Neural cell (in vitro differentiated cells): ENCODE measurements at regions not wholly inside any gene's neighbourhood (a gene's known extent, or its start where the extent isn't known, plus 50 kb on each side); places are given as distances from the start of the nearest gene placed in this dataset.

Experiments used
- H2AFZ ChIP-seq: fragments of 200-600, 300-800 bp; sonication (generic), shearing (Covaris generic); 2 replicates; pipeline ENCODE4 v1.6.0; 2014; ENCODE audit warnings: low read depth, mild to moderate bottlenecking, antibody characterized with exemption, low read length, moderate library complexity
- H3F3A ChIP-seq: fragments of 200-600 bp; shearing (Covaris generic); 2 replicates; pipeline ENCODE4 v1.6.1; 2016; ENCODE audit warnings: mild to moderate bottlenecking, moderate library complexity, mixed read lengths, antibody characterized with exemption, low read length; ENCODE audit not compliant: insufficient read depth, poor library complexity, severe bottlenecking
- H3K27ac ChIP-seq: fragments of 200-600, 300-800 bp; sonication (generic), shearing (Covaris generic); 2 replicates; pipeline ENCODE4 v1.5.1; 2014; ENCODE audit warnings: mild to moderate bottlenecking, low read length, moderate library complexity
- H3K27me3 ChIP-seq: fragments of 300-800, 200-600 bp; sonication (generic), shearing (Covaris generic); 2 replicates; pipeline ENCODE4 v1.6.0; 2014; ENCODE audit warnings: mild to moderate bottlenecking, low read depth, low read length, moderate library complexity; ENCODE audit not compliant: insufficient read depth
- H3K36me3 ChIP-seq: fragments of 300-800, 200-600 bp; sonication (generic), shearing (Covaris generic); 2 replicates; pipeline ENCODE4 v1.5.1; 2014; ENCODE audit warnings: mild to moderate bottlenecking, antibody characterized with exemption, low read length, moderate library complexity; ENCODE audit not compliant: insufficient read depth
- H3K4me2 ChIP-seq: fragments of 300-800, 200-600 bp; sonication (generic), shearing (Covaris generic); 2 replicates; pipeline ENCODE4 v1.6.0; 2014; ENCODE audit warnings: mild to moderate bottlenecking, low read length
- H3K4me3 ChIP-seq: fragments of 300-800, 200-600 bp; sonication (generic), shearing (Covaris generic); 2 replicates; pipeline ENCODE4 v1.5.1; 2014; ENCODE audit warnings: mild to moderate bottlenecking, low read length, moderate library complexity
- H3K79me2 ChIP-seq: fragments of 200-600 bp; shearing (Covaris generic); replicated peaks from 2 replicates; pipeline ENCODE4 v1.6.0; 2014; ENCODE audit warnings: mild to moderate bottlenecking, low read length, moderate library complexity; ENCODE audit not compliant: insufficient read depth
- H3K9ac ChIP-seq: fragments of 300-800, 200-600 bp; sonication (generic), shearing (Covaris generic); 2 replicates; pipeline ENCODE4 v1.6.1; 2016; ENCODE audit warnings: mild to moderate bottlenecking, low read length, mixed read lengths
- H3K9me2 ChIP-seq: fragments of 200-600 bp; shearing (Covaris generic); 2 replicates; pipeline ENCODE4 v1.6.1; 2016; ENCODE audit warnings: mild to moderate bottlenecking, low read length, mixed read lengths; ENCODE audit not compliant: insufficient read depth
- H3K9me3 ChIP-seq: fragments of 200-600, 300-800 bp; sonication (generic), shearing (Covaris generic); 2 replicates; pipeline ENCODE4 v1.6.1; 2016; ENCODE audit warnings: mild to moderate bottlenecking, mixed run types, low read length, moderate library complexity, mixed read lengths
- H4K20me1 ChIP-seq: fragments of 200-600 bp; shearing (Covaris generic); 2 replicates; pipeline ENCODE4 v1.6.1; 2016; ENCODE audit warnings: mild to moderate bottlenecking, mixed run types; ENCODE audit not compliant: insufficient read depth
- EP300 ChIP-seq: fragments of 450-650 bp; conservative IDR thresholded peaks from 2 replicates; pipeline ENCODE4 v1.6.1; 2014; ENCODE audit warnings: antibody characterized with exemption, mild to moderate bottlenecking, moderate library complexity; ENCODE audit not compliant: poor library complexity, severe bottlenecking
- EZH2 ChIP-seq: fragments of 200-600, 300-800 bp; shearing (Covaris generic), sonication (generic); IDR thresholded peaks from 2 replicates; pipeline ENCODE4 v1.6.1; 2014; ENCODE audit warnings: antibody characterized with exemption, low read length, borderline replicate concordance, mild to moderate bottlenecking; ENCODE audit not compliant: insufficient read depth, poor library complexity, severe bottlenecking
- MXI1 ChIP-seq: fragments of 450-650 bp; conservative IDR thresholded peaks from 2 replicates; pipeline ENCODE4 v1.6.1; 2014; ENCODE audit warnings: antibody characterized with exemption, mild to moderate bottlenecking; ENCODE audit not compliant: poor library complexity, severe bottlenecking
- POLR2AphosphoS5 ChIP-seq: IDR thresholded peaks from 2 replicates; pipeline ENCODE4 v1.6.1; 2012
- RAD21 ChIP-seq: fragments of 450-650 bp; conservative IDR thresholded peaks from 2 replicates; pipeline ENCODE4 v1.6.1; 2014; ENCODE audit warnings: antibody characterized with exemption, mild to moderate bottlenecking, moderate library complexity
- SMC3 ChIP-seq: fragments of 450-650 bp; conservative IDR thresholded peaks from 2 replicates; pipeline ENCODE4 v1.6.1; 2014; ENCODE audit warnings: antibody characterized with exemption, mild to moderate bottlenecking, moderate library complexity; ENCODE audit not compliant: poor library complexity
- TAF1 ChIP-seq: IDR thresholded peaks from 2 replicates; pipeline ENCODE4 v1.6.1; 2012; ENCODE audit warnings: low read depth
- TF ChIP-seq, protein P1 (sequence below): IDR thresholded peaks from 2 replicates; pipeline ENCODE4 v1.6.1; 2012; ENCODE audit warnings: borderline replicate concordance
- TF ChIP-seq, protein P2 (sequence below): fragments of 450-650 bp; IDR thresholded peaks from 2 replicates; pipeline ENCODE4 v1.5.1; 2014; ENCODE audit warnings: antibody characterized with exemption, mild to moderate bottlenecking, moderate library complexity; ENCODE audit not compliant: poor library complexity, severe bottlenecking

DNA sequence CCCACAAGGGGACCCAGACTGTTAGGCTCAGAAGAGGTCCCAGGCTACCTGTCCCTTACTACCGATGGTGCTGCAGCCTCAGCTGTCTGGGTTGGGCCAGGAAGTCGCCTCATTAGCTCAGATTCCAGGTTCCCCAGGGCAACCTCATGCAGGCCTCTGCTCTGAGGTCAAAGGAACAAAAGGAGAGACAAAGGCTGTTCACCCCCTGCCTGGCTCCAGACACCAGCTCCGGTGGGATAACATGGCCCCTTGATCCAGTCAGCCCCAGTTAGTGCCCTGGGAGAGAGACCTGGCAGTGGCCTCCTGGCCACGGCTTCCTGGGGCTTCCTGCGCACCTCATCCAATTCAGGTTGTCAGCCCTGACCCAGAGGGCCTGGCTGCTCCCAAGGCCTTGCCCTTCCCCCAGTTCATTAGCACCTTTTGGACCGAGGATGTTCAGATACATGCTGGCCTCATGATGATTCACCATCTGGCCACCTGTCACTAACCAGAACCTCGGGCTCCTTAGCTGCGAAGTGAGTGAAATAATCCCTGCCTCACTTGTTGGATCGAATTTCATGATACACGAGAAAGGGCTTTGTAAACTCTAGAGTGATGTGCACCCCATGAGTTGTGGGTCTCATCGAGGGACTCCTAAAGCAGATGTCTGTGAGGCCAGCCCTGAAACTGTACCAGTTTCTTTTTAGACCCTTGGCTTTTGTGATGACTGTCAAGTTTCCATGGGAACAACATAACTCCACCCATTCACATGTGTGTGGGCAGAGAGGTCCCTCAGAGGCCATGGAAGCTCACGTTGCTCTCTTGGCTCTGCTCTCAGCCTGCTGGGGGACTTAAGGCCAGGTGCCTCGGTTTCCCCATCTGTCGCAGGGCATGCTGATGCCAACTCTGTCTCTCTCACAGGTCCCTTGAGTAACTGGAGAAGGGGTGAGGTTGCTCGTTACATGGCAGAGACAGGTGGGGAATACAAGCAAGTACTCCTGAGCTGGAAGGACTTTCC lies 79.5 kb upstream of the PCBD1 start:
- H3K79me2 ChIP-seq = no peaks in the 10 kb centered on the region
- no peaks in the 10 kb centered on the region for H3K9me3 ChIP-seq
- H2AFZ ChIP-seq = no peak overlapping the region
- no peak overlapping the region for H3K4me3 ChIP-seq
- H3K27me3 ChIP-seq = no peaks in the 10 kb centered on the region
- H4K20me1 ChIP-seq = no peaks in the 10 kb centered on the region
- H3K36me3 ChIP-seq = no peaks in the 10 kb centered on the region
- H3K27ac ChIP-seq = no peak overlapping the region
- TF ChIP-seq TAF1 (no peak), SMC3 (no peak), RAD21 (no peak), MXI1 (no peak), EZH2 (no peak), EP300 (no peak), POLR2AphosphoS5 (no peak)
- TF ChIP-seq, protein P1, sequence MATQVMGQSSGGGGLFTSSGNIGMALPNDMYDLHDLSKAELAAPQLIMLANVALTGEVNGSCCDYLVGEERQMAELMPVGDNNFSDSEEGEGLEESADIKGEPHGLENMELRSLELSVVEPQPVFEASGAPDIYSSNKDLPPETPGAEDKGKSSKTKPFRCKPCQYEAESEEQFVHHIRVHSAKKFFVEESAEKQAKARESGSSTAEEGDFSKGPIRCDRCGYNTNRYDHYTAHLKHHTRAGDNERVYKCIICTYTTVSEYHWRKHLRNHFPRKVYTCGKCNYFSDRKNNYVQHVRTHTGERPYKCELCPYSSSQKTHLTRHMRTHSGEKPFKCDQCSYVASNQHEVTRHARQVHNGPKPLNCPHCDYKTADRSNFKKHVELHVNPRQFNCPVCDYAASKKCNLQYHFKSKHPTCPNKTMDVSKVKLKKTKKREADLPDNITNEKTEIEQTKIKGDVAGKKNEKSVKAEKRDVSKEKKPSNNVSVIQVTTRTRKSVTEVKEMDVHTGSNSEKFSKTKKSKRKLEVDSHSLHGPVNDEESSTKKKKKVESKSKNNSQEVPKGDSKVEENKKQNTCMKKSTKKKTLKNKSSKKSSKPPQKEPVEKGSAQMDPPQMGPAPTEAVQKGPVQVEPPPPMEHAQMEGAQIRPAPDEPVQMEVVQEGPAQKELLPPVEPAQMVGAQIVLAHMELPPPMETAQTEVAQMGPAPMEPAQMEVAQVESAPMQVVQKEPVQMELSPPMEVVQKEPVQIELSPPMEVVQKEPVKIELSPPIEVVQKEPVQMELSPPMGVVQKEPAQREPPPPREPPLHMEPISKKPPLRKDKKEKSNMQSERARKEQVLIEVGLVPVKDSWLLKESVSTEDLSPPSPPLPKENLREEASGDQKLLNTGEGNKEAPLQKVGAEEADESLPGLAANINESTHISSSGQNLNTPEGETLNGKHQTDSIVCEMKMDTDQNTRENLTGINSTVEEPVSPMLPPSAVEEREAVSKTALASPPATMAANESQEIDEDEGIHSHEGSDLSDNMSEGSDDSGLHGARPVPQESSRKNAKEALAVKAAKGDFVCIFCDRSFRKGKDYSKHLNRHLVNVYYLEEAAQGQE = no peak
- TF ChIP-seq, protein P2, sequence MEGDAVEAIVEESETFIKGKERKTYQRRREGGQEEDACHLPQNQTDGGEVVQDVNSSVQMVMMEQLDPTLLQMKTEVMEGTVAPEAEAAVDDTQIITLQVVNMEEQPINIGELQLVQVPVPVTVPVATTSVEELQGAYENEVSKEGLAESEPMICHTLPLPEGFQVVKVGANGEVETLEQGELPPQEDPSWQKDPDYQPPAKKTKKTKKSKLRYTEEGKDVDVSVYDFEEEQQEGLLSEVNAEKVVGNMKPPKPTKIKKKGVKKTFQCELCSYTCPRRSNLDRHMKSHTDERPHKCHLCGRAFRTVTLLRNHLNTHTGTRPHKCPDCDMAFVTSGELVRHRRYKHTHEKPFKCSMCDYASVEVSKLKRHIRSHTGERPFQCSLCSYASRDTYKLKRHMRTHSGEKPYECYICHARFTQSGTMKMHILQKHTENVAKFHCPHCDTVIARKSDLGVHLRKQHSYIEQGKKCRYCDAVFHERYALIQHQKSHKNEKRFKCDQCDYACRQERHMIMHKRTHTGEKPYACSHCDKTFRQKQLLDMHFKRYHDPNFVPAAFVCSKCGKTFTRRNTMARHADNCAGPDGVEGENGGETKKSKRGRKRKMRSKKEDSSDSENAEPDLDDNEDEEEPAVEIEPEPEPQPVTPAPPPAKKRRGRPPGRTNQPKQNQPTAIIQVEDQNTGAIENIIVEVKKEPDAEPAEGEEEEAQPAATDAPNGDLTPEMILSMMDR = no peak
- no peak overlapping the region for H3K4me2 ChIP-seq
- H3K9me2 ChIP-seq = no peaks in the 10 kb centered on the region
- H3K9ac ChIP-seq = no peak overlapping the region
- no peaks in the 10 kb centered on the region for H3F3A ChIP-seq

DNA sequence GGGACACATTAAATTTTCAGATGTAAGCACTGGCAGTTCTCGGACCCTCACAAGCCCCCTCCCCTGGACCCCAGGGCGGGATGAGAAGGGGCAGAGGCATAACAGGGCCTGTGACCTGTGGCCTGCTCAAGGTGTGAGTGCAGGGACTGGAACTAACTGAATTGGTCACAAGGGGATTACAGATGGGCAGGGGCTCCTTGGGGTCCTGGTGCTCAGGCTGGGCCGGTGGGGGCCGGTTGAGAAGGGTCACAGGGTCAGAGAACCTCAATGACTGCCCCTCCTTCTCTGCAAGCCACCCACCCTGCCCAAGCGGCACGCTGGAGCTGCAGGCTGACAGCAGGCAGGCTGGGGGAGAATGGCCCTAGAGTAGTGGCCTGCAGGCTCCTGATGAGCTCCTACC lies 80.8 kb upstream of the PCBD1 start:
- Histone ChIP-seq H3F3A (no peaks in the 10 kb centered on the region), H3K9me2 (no peaks in the 10 kb centered on the region), H3K4me2 (no peak overlapping the region), H3K9me3 (no peaks in the 10 kb centered on the region), H3K36me3 (no peaks in the 10 kb centered on the region), H3K9ac (no peak overlapping the region), H3K27ac (no peak overlapping the region), H3K27me3 (no peaks in the 10 kb centered on the region), H3K79me2 (no peaks in the 10 kb centered on the region), H2AFZ (no peak overlapping the region), H3K4me3 (no peak overlapping the region), H4K20me1 (no peaks in the 10 kb centered on the region)
- TF ChIP-seq, protein P2 = no peak
- TF ChIP-seq TAF1 (no peak), EP300 (no peak), POLR2AphosphoS5 (no peak)
- TF ChIP-seq, protein P1 = no peak
